HG02763 (cell line): ENCODE measurements at regions not wholly inside any gene's neighbourhood (a gene's known extent, or its start where the extent isn't known, plus 50 kb on each side); places are given as distances from the start of the nearest gene placed in this dataset.
"Not testable (repeated sequence)": the region's sequence is repeated elsewhere in the genome, so short reads cannot be mapped to it uniquely, and the experiment has no call there.

ENCODE experiments used
- ATAC-seq: cut with Tn5 transposase; IDR thresholded peaks from one replicate; pipeline ENCODE4 v1.9.1; 2021; ENCODE audit warnings: mild to moderate bottlenecking, moderate library complexity; ENCODE audit not compliant: unreplicated experiment

DNA sequence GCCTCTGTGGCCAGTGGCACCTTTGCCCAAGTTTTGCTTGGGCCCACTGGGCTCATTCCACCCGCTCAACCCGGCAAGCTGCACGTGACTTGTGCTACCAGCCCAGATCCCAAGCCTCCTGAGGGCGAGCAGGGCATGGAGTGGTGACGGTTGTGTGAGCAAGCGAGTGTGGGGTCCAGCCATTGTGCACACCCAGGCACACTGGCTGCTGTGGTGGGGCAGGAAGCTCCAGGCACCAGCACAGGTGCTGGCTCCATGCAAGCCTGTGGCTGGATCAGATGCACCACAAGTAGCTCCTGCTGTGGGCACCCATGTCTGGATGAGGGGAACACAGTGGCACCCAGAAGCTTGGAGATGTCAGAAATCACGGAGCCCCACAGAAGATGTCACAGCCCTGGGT, 557.0 kb upstream of the GNPDA2 start:
- ATAC-seq, result no peak

GRCh38 chr4:45280121-45280520, 553.8 kb upstream of the GNPDA2 start:
- ATAC-seq, result no peak

- no peak for ATAC-seq
Measured at GRCh38 chr4:45275862-45276261, 549.5 kb upstream of the GNPDA2 start.

GRCh38 chr4:45248106-45248505, 521.8 kb upstream of the GNPDA2 start:
- not testable (repeated sequence) for ATAC-seq

- no peak for ATAC-seq
Measured at GRCh38 chr4:45241976-45242375, 515.6 kb upstream of the GNPDA2 start.

- ATAC-seq, result no peak
Measured at GRCh38 chr4:45229206-45229605, 502.9 kb upstream of the GNPDA2 start.

DNA sequence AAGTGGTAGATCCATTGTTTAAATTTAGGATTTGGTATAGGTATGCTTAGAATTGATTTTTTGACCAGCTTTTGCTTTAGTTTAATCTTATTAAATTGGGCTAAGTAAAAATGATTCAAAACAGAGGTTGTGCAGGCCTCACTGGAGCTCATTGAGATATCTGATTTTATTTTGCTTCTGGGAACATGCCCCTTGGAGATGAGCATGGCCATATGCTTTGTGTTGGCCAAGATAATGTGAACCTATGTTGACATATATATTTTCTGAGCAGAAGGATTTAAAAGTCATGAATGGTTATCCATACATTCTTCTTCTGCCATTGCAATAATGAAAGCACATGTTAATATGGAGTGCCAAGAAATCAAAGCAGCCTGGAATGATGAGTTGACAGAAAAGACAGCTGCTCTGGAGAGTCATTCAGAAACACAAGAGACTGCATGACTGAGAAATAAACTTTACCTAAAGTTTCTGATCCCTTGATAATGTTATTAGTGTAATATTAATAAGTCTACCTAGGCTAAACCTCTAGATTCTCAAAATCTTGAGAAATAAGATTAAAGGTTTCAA, 489.7 kb upstream of the GNPDA2 start:
- no peak for ATAC-seq

GRCh38 chr4:45208476-45208875, 482.1 kb upstream of the GNPDA2 start:
- ATAC-seq, result not testable (repeated sequence)

- not testable (repeated sequence) for ATAC-seq
Measured at GRCh38 chr4:45207864-45208331, 481.5 kb upstream of the GNPDA2 start.

GRCh38 chr4:45207241-45207863, 481.0 kb upstream of the GNPDA2 start:
- not testable (repeated sequence) for ATAC-seq

DNA sequence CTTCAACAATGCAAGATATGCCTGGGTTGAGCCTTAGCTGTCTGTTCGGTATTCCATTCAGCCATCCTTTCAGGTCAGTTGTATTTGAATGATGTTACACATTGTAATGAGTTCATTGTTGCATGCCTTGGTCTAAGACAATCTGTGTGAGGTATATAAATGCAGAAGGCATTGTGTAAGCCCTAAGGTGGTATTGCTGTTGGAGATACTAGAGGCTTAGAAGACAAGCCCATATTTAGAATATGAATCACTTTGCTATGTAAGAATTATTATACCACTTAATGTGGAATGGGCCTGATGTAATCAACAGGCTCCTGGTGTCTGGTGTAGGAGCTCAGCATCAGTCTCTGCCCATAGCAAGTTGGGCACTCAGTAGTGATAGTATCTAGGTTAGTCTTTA, 473.4 kb upstream of the GNPDA2 start:
- ATAC-seq, result no peak

- ATAC-seq, result no peak
Measured at GRCh38 chr4:45188501-45188900, 462.1 kb upstream of the GNPDA2 start.

DNA sequence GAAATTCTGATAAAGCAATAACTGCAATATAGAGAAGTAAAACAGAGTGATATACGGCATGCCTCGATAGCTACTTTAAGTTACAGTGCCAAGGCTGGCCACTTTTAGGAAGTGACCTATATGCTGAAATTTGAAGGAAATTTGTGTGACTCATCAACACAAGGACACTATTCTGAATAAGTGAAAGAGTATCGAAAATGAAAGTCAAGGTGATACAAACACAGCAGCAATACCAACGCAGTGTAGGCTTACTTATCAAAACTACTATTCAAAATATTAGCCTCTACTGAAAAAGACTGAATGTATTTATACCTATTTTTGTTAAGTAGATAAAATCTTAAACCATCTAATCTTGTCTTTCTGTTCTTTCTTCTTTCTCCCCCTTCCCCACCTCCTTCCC, 459.9 kb upstream of the GNPDA2 start:
- ATAC-seq, result no peak

- ATAC-seq, result no peak
Measured at GRCh38 chr4:45183905-45184304, 457.5 kb upstream of the GNPDA2 start.

DNA sequence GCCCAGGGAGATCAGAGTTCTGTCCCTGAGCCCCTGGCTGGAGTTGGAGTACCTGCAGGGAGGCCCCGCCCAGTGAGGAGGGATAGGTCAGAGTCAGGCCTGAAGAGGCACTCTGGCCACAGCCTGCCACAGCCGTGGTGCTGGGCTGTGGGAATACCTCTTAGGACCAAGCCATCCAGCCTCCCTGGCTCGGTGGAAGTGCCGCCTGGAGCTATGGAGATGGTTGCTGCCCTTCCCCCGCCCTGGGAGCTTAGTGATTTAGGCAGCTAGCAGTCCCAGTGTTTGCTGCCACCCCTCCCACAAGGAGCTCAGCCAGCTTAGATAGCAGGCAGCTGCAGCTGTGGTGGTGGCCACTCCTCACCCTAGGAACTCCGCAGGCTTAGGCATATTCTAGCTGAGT, 446.3 kb upstream of the GNPDA2 start:
- ATAC-seq, result no peak

DNA sequence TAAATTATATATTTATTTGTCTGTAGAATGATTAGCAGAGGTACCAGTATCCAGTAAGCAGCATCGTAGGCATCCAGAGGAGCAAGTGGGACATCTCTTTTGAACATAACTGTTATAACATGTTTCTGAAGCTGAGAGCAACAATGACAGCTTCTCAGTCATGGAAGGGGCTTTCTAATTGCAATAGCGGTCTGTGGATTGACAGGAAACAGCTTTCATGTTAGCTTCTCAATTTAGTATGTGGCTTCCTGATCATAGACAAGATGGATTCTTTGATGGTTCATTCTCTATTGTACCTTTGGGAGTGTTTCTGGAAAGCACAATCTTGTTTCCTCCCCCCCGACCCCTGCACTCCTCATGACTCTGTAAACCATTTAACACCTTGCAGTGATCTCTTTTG, 434.6 kb upstream of the GNPDA2 start:
- no peak for ATAC-seq

DNA sequence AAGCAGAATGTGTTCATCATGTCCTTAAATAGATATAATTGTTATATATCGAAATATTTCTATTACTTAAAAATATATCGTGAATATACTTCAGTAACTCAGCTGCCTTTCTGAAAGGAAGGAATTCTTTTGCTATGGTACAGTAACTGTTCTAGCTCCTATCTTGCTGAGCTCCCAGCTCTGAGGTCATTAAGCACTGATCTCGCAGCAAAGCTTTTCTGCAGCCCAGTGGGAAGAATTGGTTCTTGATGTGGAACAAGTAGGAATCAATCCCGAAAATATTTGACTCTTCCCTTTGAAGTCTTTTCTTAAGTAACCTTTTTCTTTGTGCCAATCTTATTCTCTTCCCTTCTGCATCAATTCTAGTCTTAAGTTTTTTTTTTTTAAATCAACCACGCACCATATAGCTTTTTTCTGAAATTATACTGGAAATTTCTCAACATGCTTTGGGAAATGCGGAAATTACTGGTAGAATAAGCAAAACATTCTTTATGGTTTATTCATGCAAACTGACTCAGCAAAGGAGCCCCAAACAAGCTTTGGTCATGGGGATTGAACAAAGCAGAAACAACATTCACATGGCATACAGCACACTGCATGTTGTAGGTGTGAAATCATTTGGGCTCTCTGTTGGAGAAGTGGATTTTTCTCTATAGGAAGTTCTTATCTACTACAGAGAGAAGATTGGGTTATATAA, 428.9 kb upstream of the GNPDA2 start:
- ATAC-seq, result no peak

DNA sequence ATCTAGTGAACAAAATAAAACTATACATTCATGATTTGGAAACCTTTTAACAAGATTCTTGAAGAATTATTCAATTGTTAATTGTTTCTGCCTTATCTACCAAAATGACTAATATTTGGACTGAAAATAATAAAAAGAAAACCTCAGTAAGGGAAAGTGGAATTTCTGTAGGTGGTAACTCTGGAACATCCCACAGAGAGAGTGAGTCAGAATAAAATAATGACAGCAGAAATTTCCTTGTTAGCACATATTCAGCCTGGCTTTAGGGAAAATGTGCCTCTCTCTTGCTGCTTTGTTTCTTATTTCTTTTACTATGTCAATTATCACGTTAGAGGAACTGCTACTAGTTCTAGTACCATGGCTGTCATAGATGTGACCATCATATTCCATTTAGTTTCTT, 421.5 kb upstream of the GNPDA2 start:
- ATAC-seq, result no peak

- ATAC-seq, result no peak
Measured at GRCh38 chr4:45131020-45131419, 404.7 kb upstream of the GNPDA2 start.

DNA sequence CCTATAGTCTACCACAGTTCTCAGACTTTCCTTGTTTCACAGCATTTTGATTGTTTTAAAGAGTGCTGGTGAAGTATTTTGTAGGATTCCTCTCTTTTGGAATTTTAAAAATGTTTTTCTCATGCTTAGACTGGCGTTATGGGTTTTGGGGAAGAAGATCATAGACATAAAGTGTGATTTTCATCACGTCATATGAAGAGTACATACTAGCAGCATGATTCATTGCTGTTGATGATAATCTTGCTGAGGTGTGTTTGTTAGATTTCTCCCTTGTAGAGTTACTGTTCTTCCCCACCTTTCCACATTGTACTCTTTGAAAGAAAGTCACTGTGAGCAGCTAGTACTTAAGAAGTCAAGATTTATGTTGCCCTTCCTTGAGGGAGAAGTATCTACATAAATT, 396.1 kb upstream of the GNPDA2 start:
- ATAC-seq, result no peak

DNA sequence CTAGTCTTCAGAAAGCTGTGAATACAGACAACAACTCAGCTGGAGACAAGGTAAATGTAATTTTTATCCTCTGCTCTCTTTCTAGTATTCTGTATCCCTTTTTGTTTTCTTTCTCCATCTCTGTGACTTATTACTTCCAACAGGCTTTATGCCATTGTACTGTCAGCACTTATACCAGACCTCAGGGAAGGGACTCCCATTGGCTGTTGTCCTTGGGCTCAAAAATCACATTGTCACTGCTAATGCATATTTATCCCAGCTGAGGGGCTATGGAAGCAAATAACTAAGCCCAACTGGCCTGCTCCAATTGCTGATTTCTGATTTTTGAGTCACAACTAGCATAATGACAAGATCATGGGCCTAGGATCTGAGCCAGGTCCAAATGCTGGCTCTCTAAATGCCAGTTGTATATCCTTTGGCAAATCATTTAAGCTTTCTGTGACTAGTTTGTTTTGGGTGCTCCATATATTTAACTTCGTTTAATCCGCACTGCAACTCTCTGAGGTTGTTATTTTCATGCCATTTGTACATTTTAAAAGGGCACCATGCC, 395.1 kb upstream of the GNPDA2 start:
- ATAC-seq, result no peak

GRCh38 chr4:45120163-45120562, 393.8 kb upstream of the GNPDA2 start:
- ATAC-seq, result peak; percentile 76
